ENCODE measurements at regions not wholly inside any gene's neighbourhood (a gene's known extent, or its start where the extent isn't known, plus 50 kb on each side); places are given as distances from the start of the nearest gene placed in this dataset.

- no peak for DNase-seq
These were observed 58.8 kb upstream of the ZNF804B start for GRCh38 chr7:88700725-88701124.

GRCh38 chr7:88694207-88694606 is 65.3 kb upstream of the ZNF804B start:
- no peak for DNase-seq

GRCh38 chr7:88693131-88693530 is 66.4 kb upstream of the ZNF804B start:
- no peak for DNase-seq

- DNase-seq, result no peak
These were observed 67.0 kb upstream of the ZNF804B start for GRCh38 chr7:88692493-88692892.

- no peak for DNase-seq
These were observed 69.7 kb upstream of the ZNF804B start for GRCh38 chr7:88689821-88690220.

- DNase-seq, result no peak
These were observed 71.3 kb upstream of the ZNF804B start for GRCh38 chr7:88688222-88688621.

GRCh38 chr7:88686468-88687229 is 72.9 kb upstream of the ZNF804B start:
- DNase-seq, result no peak

GRCh38 chr7:88681682-88682081 is 77.8 kb upstream of the ZNF804B start:
- no peak for DNase-seq

- DNase-seq, result no peak
These were observed 89.0 kb upstream of the ZNF804B start for GRCh38 chr7:88670536-88670935.

- no peak for DNase-seq
These were observed 89.6 kb upstream of the ZNF804B start for GRCh38 chr7:88669913-88670312.

- DNase-seq, result no peak
These were observed 90.9 kb upstream of the ZNF804B start for GRCh38 chr7:88668591-88668990.

GRCh38 chr7:88666626-88667025 is 92.9 kb upstream of the ZNF804B start:
- no peak for DNase-seq

GRCh38 chr7:88665892-88666514 is 93.5 kb upstream of the ZNF804B start:
- DNase-seq, result no peak

GRCh38 chr7:88664630-88665233 is 94.8 kb upstream of the ZNF804B start:
- DNase-seq, result no peak

- DNase-seq, result no peak
These were observed 97.6 kb upstream of the ZNF804B start for GRCh38 chr7:88661921-88662320.

GRCh38 chr7:88647825-88648224 is 111.7 kb upstream of the ZNF804B start:
- DNase-seq, result no peak

- no peak for DNase-seq
These were observed 120.9 kb upstream of the ZNF804B start for GRCh38 chr7:88638583-88638982.

- DNase-seq, result no peak
These were observed 121.7 kb upstream of the ZNF804B start for GRCh38 chr7:88637795-88638194.

- DNase-seq, result no peak
These were observed 124.4 kb upstream of the ZNF804B start for GRCh38 chr7:88635149-88635548.

GRCh38 chr7:88629559-88629958 is 129.9 kb upstream of the ZNF804B start:
- no peak for DNase-seq

GRCh38 chr7:88628363-88629085 is 131.0 kb upstream of the ZNF804B start:
- no peak for DNase-seq

- DNase-seq, result no peak
These were observed 142.3 kb upstream of the ZNF804B start for GRCh38 chr7:88617185-88617584.

GRCh38 chr7:88615336-88615735 is 144.2 kb upstream of the ZNF804B start:
- DNase-seq, result no peak

GRCh38 chr7:88614736-88615135 is 144.8 kb upstream of the ZNF804B start:
- DNase-seq, result no peak
